ENCODE measurements at regions not wholly inside any gene's neighbourhood (a gene's known extent, or its start where the extent isn't known, plus 50 kb on each side); places are given as distances from the start of the nearest gene placed in this dataset.

DNA sequence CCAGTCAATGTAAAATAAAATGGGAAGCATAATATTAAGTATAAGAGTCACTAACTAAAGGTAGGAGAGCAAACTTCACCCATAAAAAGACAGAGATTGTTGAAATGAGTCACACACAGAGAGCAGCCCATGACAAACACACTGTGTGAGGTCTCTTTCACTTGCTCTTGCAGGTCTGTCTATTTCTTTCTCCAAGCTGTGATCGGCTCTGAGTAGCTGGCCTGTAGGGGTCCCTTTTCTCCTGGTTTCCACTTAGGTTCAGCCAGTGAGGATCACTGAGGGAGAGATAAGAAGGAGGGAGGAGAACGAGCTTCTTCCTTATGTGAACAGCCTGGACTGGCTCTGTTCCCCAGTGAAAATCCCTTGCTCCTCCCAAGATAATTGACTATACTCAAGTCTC lies 133.7 kb upstream of the HS3ST3A1 start:
- TF ChIP-seq POLR2A (IDR thresholded peaks at IDR 0.05) (no peak), CTCF (IDR thresholded peaks at IDR 0.05) (no peak), POLR2AphosphoS5 (IDR thresholded peaks at IDR 0.05) (no peak)
